ENCODE measurements at regions not wholly inside any gene's neighbourhood (a gene's known extent, or its start where the extent isn't known, plus 50 kb on each side); places are given as distances from the start of the nearest gene placed in this dataset.

- no peaks in the 10 kb centered on the region for H3K9me3 ChIP-seq
- H3K4me1 ChIP-seq: no peaks in the 10 kb centered on the region
- no peaks in the 10 kb centered on the region for H3K36me3 ChIP-seq
- no peak for ATAC-seq
- no peak overlapping the region for H3K4me3 ChIP-seq
- no peaks in the 10 kb centered on the region for H3K27me3 ChIP-seq
- no peak for TF ChIP-seq POLR2AphosphoS5 (IDR thresholded peaks at IDR 0.05)
- no peak for TF ChIP-seq CTCF (IDR thresholded peaks at IDR 0.05)
- TF ChIP-seq EP300 (IDR thresholded peaks at IDR 0.05): no peak
- TF ChIP-seq POLR2A (IDR thresholded peaks at IDR 0.05): no peak
- WGBS, 2 donors (ENCODE audit: low coverage in 1 of 2): 48 to 49% methylated on average over 3 of the region's 3 CpGs
- no peak overlapping the region for H3K27ac ChIP-seq
Observed at GRCh38 chrX:46279925-46280313, 265.3 kb downstream of the ZNF674 start.

DNA sequence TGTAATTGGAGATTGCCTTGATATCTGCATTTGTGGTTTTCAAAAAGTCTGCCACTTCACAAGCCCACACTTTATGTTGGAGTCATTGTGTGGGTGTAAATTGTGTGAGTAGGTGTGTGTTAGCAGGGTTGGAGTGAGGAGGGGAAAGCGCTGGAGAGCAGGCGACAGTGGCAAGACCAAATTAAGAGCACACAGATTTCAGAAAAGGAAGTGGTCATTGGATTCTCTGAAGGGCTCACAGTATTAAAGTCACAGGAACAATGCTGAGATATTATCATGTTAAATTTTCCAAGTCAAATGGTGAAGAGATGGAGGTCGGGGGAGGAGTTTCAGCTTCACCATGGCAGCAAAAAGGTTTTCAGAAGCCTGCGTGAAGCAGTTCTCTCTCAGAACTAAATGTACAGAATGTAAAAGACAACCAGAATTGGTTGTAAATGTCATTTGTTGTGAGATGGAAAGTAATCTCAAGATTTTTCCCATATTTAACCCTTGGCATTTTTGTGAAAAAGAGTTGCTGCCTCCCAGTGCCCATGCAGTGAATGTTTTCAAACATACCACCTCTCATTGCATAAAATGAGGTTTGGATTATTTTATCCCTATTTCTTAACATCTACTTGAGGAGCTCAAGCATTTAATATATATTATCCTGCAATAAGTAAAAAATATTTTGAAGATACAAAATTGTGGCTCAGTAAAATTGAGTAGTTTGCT is 265.9 kb downstream of the ZNF674 start:
- Histone ChIP-seq H3K36me3 (no peaks in the 10 kb centered on the region), H3K4me3 (no peak overlapping the region), H3K9me3 (no peaks in the 10 kb centered on the region), H3K27ac (no peak overlapping the region), H3K27me3 (no peaks in the 10 kb centered on the region), H3K4me1 (no peaks in the 10 kb centered on the region)
- 63 to 73% methylated on average over 4 of the region's 4 CpGs for WGBS, 2 donors (ENCODE audit: low coverage in 1 of 2)
- no peak for ATAC-seq
- TF ChIP-seq CTCF (IDR thresholded peaks at IDR 0.05): no peak

- Histone ChIP-seq H3K4me1 (no peaks in the 10 kb centered on the region), H3K9me3 (no peaks in the 10 kb centered on the region), H3K27ac (no peak overlapping the region), H3K4me3 (no peak overlapping the region), H3K27me3 (no peaks in the 10 kb centered on the region), H3K36me3 (no peaks in the 10 kb centered on the region)
- no peak for ATAC-seq
- 57 to 91% methylated on average over 1 of the region's 2 CpGs for WGBS, 2 donors (ENCODE audit: low coverage in 1 of 2)
- TF ChIP-seq CTCF (IDR thresholded peaks at IDR 0.05) (no peak), EP300 (IDR thresholded peaks at IDR 0.05) (no peak), POLR2AphosphoS5 (IDR thresholded peaks at IDR 0.05) (no peak), POLR2A (IDR thresholded peaks at IDR 0.05) (no peak)
Observed at GRCh38 chrX:46278572-46278971, 266.6 kb downstream of the ZNF674 start.

GRCh38 chrX:46268412-46268811 is 276.8 kb downstream of the ZNF674 start:
- Histone ChIP-seq H3K27me3 (no peaks in the 10 kb centered on the region), H3K9me3 (no peaks in the 10 kb centered on the region), H3K36me3 (no peaks in the 10 kb centered on the region), H3K4me3 (no peak overlapping the region), H3K4me1 (no peaks in the 10 kb centered on the region), H3K27ac (no peak overlapping the region)
- TF ChIP-seq POLR2AphosphoS5 (IDR thresholded peaks at IDR 0.05) (no peak), POLR2A (IDR thresholded peaks at IDR 0.05) (no peak), CTCF (IDR thresholded peaks at IDR 0.05) (no peak), EP300 (IDR thresholded peaks at IDR 0.05) (no peak)
- WGBS, 2 donors (ENCODE audit: low coverage in 1 of 2): 20 to 67% methylated on average over 1 of the region's 1 CpG
- ATAC-seq: no peak

GRCh38 chrX:46263494-46263893 is 281.7 kb downstream of the ZNF674 start:
- Histone ChIP-seq H3K27me3 (no peaks in the 10 kb centered on the region), H3K27ac (no peak overlapping the region), H3K36me3 (no peaks in the 10 kb centered on the region), H3K9me3 (no peaks in the 10 kb centered on the region), H3K4me3 (no peak overlapping the region), H3K4me1 (no peaks in the 10 kb centered on the region)
- no peak for ATAC-seq
- no peak for TF ChIP-seq EP300 (IDR thresholded peaks at IDR 0.05)
- no peak for TF ChIP-seq POLR2AphosphoS5 (IDR thresholded peaks at IDR 0.05)
- no peak for TF ChIP-seq POLR2A (IDR thresholded peaks at IDR 0.05)
- TF ChIP-seq CTCF (IDR thresholded peaks at IDR 0.05): no peak
- WGBS, 2 donors (ENCODE audit: low coverage in 1 of 2): 80% methylated on average over 2 of the region's 3 CpGs; no CpG with 5 or more reads in 1 of the 2 donors
